Daoy (cell line): ENCODE measurements at regions not wholly inside any gene's neighbourhood (a gene's known extent, or its start where the extent isn't known, plus 50 kb on each side); places are given as distances from the start of the nearest gene placed in this dataset.

Experiments used
- DNase-seq: peaks from one replicate; pipeline ENCODE4 v3.0.0-alpha.2; 2015; ENCODE audit warnings: low read depth

DNA sequence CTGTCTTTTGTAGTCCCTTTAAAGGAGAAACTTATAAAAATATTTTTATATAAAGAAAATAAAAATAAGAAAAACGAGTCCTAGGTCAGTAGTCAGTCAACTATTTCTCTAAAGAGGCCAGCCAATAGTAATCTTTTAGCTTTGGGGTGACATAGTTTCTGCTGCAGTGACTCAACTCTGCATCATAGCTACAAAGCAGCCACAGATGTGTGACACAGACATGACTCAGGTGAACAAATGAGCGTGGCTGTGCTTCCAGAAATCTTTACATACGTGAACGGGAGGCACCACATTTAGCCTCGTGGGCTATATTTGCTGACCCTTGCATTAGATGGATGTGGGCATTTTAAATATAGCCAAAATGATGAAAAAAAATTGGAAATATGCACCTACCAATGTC, 1862.5 kb upstream of the TENM3 start:
- peak; percentile 62 for DNase-seq

DNA sequence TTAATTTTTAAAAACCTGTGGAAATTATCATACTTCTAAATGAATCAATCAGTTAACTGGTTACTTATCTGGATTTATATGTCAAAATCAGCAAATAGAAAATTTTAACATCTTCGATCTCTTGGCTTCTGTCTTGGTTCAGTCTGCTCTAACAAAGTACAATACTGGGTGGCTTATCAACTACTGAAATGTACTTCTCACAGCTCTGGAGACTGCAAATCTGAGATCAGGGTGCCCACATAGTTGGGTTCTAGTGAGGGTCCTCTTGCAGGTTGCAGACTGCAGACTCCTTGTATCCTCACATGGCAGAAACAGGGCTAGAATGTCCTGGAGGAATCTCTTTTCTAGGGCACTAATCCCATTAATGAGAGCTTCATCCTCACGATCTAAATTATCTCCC, 1851.6 kb upstream of the TENM3 start:
- DNase-seq = no peak

- no peak for DNase-seq
Measured at GRCh38 chr4:180394312-180394711, 1848.9 kb upstream of the TENM3 start.

DNA sequence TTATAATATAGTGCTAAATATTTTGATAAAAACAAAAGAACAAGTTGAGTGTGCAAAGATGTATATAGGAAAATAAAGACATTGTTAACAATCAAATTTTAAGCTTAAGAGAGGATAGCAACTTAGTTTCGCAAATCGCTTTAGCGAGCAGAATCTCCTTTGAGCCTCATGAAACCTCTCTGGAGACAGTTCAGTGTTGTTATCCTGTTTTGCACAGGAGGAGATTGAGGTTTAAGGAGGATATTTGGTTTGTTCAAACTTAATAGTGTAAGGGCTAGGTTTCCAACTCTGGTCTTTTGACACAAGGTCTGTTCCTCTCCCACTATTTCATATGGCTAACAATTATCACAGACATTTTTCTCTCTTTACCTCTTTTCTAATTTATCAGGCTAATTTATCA, 1848.5 kb upstream of the TENM3 start:
- no peak for DNase-seq

GRCh38 chr4:180398564-180398963, 1844.6 kb upstream of the TENM3 start:
- no peak for DNase-seq

GRCh38 chr4:180407275-180407885, 1835.8 kb upstream of the TENM3 start:
- no peak for DNase-seq

DNA sequence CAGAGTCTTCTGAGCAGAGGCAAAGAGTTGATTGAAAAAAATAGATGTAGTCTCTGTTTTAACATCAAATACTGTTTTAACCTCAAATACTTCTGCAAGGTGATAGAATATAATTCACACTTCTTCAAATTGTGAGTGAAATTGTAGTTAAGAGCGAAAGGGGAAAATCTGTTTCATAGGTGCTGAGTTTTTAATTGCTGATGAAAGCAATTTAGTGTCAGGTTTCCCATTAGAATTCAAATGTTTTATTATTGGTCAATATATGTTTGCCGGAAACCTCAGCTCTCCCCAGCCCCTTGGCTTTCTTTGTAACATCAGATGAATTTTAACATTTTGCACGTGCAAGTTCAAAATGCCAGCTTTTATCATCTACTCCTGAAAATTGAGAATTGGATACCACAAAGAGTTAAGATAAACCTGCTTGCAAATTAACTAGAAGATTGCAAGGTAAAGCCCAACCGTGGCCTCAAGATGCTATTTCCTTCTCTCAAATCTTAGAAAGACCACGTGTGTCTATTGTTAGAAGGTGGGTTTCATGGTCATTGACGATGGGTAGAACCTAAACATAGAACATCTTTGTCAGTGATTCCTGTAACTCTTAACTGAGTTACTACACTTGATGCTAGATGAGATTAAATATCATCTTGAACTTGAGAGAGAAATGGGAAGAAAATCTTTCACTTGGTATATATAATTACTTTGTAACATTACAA, 1824.2 kb upstream of the TENM3 start:
- no peak for DNase-seq

DNA sequence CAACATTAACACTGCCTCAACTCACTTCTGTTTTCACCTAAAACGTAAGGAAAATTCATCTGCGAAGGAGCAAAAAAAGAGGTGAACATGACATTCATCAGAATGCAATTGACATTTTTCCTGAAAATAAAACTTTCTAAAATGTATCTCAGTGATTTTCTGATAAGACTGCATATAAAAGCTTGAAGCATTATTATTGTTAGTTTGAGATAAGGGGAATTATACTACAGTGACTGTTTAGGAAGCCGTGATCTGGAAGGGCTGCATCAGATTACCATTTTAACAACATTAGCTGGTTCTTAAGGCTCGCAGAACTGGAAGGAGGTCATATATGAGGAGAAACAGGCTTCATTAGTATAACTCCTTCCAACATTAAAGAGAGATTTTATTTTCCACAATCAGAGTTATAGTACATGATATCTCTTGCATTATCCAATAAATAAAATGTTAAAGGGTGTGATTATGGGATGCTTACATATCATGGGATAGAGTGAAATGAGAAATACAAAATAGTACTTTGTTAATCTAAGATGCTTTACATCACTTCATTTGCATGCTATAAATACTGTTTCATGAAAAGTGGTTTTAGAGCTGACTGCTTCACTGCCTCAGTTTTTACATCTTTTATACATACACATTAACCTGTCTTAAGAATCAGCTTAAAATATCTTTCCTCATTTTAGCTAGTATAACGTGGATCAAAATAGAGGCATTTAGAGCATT, 1820.1 kb upstream of the TENM3 start:
- no peak for DNase-seq

DNA sequence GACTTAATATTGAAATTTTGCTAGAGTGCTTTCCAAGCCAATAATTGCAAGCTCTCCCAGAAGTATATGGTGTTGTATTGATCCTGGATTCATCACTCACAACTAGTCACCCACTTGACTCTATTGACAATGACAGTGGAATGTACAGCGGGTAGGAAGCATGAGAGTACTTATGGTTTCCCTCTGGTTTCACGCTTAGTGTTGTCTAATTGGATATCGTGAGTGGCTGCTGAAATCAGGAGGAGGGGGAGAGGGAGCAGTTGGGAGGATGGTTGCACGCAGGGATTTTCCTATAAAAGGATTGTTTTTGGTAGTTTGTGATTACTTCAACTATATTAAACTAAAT, 1819.5 kb upstream of the TENM3 start:
- no peak for DNase-seq

- no peak for DNase-seq
Measured at GRCh38 chr4:180426938-180427337, 1816.3 kb upstream of the TENM3 start.

DNA sequence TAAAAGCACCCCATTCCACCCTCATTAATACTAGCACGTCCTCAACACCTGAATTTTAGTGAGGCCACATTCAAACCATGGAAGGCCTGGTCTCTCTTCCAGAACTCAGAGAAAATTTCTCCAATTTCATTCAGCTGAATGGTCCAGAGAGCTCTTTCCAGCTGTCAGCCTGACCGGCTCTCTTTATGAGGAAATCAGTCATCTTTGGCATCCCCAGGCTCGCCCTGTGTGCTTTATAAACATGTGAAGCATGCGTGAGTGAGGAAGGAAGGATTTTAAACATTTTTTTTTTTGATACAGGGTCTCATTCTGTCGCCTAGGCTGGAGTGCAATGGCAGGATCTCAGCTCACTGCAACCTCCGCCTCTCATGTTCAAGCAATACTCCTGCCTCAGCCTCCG, 1812.9 kb upstream of the TENM3 start:
- no peak for DNase-seq

- no peak for DNase-seq
Measured at GRCh38 chr4:180434131-180434895, 1808.9 kb upstream of the TENM3 start.

GRCh38 chr4:180436361-180436760, 1806.8 kb upstream of the TENM3 start:
- no peak for DNase-seq

DNA sequence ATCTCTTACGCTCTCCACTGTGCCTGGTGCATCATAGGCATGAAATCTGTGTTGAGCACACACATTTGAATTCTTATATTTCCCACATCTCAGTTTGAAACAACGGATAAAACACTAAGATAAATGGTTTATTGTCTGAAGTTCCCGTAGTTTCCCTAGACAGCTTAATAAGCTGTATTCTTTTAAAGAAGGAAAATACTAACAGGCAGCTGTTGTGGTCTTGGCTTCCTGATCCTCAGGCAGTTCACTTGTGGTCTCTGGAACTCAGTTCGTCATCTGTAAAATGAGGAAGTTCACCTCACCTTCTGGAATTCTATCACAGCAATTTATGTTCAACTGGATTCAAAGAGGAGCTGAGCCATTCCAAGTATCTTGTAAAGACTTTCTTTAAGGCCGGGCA, 1805.6 kb upstream of the TENM3 start:
- no peak for DNase-seq

DNA sequence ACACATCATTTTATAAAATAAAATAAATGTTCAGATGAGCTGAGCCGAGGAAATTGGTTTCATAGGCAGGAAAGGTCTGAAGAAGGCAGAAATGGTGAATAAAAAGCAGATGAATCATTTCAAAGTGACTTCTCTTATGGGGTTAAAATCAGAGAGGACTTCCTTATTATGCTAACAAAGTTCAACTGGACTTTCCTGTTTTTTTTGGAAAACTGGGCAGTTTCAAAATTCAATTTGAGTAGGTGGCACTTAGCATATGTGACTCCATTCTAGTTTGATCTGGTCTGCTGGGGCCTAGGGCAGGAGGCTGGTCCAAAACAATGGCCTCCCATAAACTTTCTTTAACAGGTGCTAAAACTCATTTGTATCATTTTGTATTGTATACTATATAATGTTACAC, 1794.9 kb upstream of the TENM3 start:
- no peak for DNase-seq

DNA sequence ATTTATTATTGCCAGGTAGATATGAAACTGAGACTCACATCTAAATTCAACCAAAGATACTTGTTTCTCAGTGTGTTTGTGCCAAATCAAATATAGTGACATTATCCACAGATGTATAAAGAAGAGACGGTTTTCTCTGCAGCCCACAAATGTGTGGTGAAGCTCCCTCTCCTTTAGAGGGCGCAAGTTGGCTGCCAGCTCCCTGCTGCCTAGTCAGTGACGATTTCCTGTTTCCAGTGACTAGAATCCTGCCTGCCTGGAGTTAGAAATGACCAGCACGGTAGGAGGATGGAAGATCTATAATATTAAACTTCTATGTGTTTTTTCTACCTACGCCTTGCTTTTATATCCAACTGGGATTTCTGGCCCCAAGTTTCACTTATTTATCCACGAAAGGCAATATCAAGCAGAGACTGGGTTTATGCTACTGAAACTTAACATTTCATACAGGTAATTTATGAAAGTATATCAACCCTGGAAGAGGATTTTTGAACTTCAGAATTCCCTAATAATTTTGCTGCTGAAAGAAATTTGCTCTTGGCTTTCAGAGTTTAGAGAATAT, 1793.7 kb upstream of the TENM3 start:
- DNase-seq = peak; percentile 60

DNA sequence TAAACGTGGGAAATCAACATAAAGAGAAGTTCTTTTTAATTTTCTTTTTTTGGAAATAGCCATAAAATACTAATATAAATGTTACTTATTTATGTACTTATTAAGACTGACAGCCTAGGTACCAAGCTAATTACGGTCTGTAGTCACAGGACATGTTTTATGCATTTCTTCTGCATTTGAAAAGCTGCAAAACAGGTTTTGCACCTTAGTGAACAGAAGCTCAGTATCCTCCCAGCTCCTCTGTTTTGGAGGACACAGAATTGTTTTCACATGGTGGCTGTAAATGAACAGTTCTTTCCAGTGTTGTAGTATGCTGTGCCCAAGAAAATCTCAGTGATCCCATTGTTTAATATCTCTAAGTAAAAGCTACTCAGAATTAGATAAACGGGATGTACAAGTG, 1788.0 kb upstream of the TENM3 start:
- DNase-seq = no peak

DNA sequence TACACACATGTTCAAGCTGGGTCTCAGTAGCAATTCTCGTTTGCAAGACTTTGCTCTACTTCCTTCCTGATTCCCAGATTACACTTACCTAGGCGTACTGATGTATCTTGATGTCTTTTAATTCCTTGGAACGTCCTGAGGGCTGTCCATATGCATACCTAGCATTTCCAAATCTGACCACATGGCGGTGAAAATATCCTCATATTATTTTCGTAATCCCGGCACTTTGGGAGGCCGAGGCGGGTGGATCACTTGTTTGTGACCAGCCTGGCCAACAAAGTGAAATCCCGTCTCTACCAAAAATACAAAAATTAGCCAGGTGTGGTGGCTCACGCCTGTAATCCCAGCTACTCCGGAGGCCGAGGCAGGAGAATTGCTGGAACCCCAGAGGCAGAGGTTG, 1786.3 kb upstream of the TENM3 start:
- DNase-seq = no peak

GRCh38 chr4:180462116-180462515, 1781.1 kb upstream of the TENM3 start:
- no peak for DNase-seq

DNA sequence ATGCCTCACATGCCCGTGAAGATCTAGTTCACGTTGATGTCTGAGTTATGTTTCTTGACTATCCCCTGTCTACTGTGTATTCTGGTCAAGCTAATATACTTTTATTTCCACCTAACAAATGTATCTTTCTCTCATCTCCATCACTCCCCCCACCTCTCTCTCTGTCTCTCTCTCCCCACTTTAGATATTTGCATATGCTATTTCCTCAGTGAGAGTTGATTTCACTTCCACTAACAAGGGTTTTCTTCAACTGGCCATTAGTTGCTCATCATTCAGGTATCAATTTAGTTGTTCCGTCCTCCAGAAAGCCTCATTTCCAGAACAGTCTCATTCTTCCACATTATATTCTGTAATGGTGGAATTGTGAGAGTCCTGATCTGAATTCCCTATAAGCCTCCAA, 1777.8 kb upstream of the TENM3 start:
- DNase-seq = no peak

DNA sequence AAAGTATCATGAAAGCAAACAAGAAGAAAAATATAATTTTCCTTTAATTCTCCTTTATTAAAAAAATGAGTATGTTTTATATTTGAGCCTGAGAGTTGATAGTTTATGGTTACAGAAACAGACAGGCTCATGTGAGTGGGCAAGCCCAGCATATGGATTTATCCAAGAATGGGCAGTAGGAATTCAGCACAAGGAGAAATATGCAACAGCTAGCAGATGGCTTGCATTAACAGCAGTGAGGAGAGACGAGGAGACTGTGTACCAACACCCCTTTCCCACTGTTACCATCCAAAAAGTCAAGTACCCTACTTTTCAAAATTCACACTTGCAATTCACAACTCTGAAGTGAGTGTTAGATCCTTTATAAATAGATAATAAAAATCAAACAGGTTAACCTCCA, 1760.2 kb upstream of the TENM3 start:
- DNase-seq = no peak

GRCh38 chr4:180485407-180485806, 1757.8 kb upstream of the TENM3 start:
- no peak for DNase-seq
